ENCODE measurements at regions not wholly inside any gene's neighbourhood (a gene's known extent, or its start where the extent isn't known, plus 50 kb on each side); places are given as distances from the start of the nearest gene placed in this dataset.

- no peak for DNase-seq
Observed at GRCh38 chr6:151702851-151703658, 104.4 kb upstream of the ESR1 start.

GRCh38 chr6:151704383-151704782 is 103.1 kb upstream of the ESR1 start:
- no peak for DNase-seq

GRCh38 chr6:151705993-151706733 is 101.3 kb upstream of the ESR1 start:
- no peak for DNase-seq

GRCh38 chr6:151709329-151709728 is 98.2 kb upstream of the ESR1 start:
- no peak for DNase-seq

GRCh38 chr6:151716526-151716932 is 91.0 kb upstream of the ESR1 start:
- DNase-seq = peak; percentile 19

- no peak for DNase-seq
Observed at GRCh38 chr6:151719070-151719469, 88.4 kb upstream of the ESR1 start.

GRCh38 chr6:151721146-151721545 is 86.3 kb upstream of the ESR1 start:
- DNase-seq = no peak

- no peak for DNase-seq
Observed at GRCh38 chr6:151721671-151722070, 85.8 kb upstream of the ESR1 start.

GRCh38 chr6:151722342-151722741 is 85.1 kb upstream of the ESR1 start:
- DNase-seq = no peak

GRCh38 chr6:151723152-151723551 is 84.3 kb upstream of the ESR1 start:
- DNase-seq = no peak

GRCh38 chr6:151729829-151730495 is 77.5 kb upstream of the ESR1 start:
- DNase-seq = no peak

GRCh38 chr6:151730496-151730870 is 77.0 kb upstream of the ESR1 start:
- DNase-seq = no peak

- no peak for DNase-seq
Observed at GRCh38 chr6:151731313-151731712, 76.2 kb upstream of the ESR1 start.

GRCh38 chr6:151733680-151734320 is 73.7 kb upstream of the ESR1 start:
- no peak for DNase-seq

- no peak for DNase-seq
Observed at GRCh38 chr6:151738267-151738666, 69.2 kb upstream of the ESR1 start.

- DNase-seq = no peak
Observed at GRCh38 chr6:151738960-151739359, 68.5 kb upstream of the ESR1 start.

- no peak for DNase-seq
Observed at GRCh38 chr6:151740820-151741219, 66.7 kb upstream of the ESR1 start.

GRCh38 chr6:151747896-151748295 is 59.6 kb upstream of the ESR1 start:
- no peak for DNase-seq

- DNase-seq = no peak
Observed at GRCh38 chr6:151749341-151749740, 58.1 kb upstream of the ESR1 start.

GRCh38 chr6:151753581-151753980 is 53.9 kb upstream of the ESR1 start:
- DNase-seq = no peak

GRCh38 chr6:151757506-151757955 is 50.0 kb upstream of the ESR1 start:
- DNase-seq = no peak
